ENCODE measurements at regions not wholly inside any gene's neighbourhood (a gene's known extent, or its start where the extent isn't known, plus 50 kb on each side); places are given as distances from the start of the nearest gene placed in this dataset.
A peak's percentile ranks its signal among the peaks of the same experiment; 100 is the strongest.

DNA sequence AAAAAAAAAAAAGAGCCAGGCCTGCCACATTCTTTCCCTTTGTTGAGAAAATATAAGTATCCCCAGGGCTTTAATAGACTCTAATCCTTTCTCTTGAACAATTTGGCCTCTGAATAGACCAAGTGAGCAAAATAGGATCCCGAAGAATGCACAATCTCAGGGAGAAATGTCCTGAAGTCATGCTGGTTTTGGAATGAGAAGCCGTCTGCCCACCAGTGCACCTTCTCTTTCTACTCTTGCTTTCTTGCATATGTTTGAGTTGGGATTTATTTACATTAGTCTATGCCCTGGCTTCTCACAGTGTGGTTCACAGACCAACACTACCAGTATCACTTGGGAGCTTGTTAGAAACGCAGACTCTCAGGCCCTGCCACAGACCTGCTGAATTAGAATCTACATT, 153.0 kb downstream of the ZNF621 start:
- no peak overlapping the region for H2BK12ac ChIP-seq (ENCODE audit: insufficient read length, low read depth, low read length)
- H3K4me1 ChIP-seq (ENCODE audit: insufficient read depth, low read length): peaks cover 3% of the 10 kb centered on the region; the same call in 1 of the 2 replicates
- H3K23ac ChIP-seq (ENCODE audit: insufficient read length, low read depth, low read length): no peak overlapping the region
- H4K5ac ChIP-seq (ENCODE audit: insufficient read length, low read depth, low read length): no peak overlapping the region
- H3K9me3 Mint-ChIP-seq: peaks cover 5 to 13% of the 10 kb centered on the region in 2 experiments; a peak in 3 of 5 replicates
- TF ChIP-seq, protein P1, sequence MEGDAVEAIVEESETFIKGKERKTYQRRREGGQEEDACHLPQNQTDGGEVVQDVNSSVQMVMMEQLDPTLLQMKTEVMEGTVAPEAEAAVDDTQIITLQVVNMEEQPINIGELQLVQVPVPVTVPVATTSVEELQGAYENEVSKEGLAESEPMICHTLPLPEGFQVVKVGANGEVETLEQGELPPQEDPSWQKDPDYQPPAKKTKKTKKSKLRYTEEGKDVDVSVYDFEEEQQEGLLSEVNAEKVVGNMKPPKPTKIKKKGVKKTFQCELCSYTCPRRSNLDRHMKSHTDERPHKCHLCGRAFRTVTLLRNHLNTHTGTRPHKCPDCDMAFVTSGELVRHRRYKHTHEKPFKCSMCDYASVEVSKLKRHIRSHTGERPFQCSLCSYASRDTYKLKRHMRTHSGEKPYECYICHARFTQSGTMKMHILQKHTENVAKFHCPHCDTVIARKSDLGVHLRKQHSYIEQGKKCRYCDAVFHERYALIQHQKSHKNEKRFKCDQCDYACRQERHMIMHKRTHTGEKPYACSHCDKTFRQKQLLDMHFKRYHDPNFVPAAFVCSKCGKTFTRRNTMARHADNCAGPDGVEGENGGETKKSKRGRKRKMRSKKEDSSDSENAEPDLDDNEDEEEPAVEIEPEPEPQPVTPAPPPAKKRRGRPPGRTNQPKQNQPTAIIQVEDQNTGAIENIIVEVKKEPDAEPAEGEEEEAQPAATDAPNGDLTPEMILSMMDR (conservative IDR thresholded peaks at IDR 0.05): no peak
- no peaks in the 10 kb centered on the region for H3K9me3 ChIP-seq (ENCODE audit: control insufficient read depth, low read depth, low read length)
- no peak overlapping the region for H4K8ac ChIP-seq (replicated peaks; ENCODE audit: insufficient read length, low read depth, low read length)
- DNase-seq: no peak
- H4K91ac ChIP-seq (ENCODE audit: insufficient read length, low read depth, low read length): no peak overlapping the region
- no peak overlapping the region for H3K4ac ChIP-seq (ENCODE audit: low read depth, low read length)
- peak overlapping the region in 1 of 3 experiments; percentile 84; a peak in 3 of 7 replicates for H3K27ac Mint-ChIP-seq
- no peak overlapping the region for H2AK5ac ChIP-seq (ENCODE audit: insufficient read length, low read length)
- H3K14ac ChIP-seq (ENCODE audit: insufficient read depth, low read length): no peak overlapping the region
- no CpG with 5 or more reads among the region's 3 CpGs for WGBS (ENCODE audit: extremely low coverage, insufficient read length, low lambda C conversion rate)
- no peaks in the 10 kb centered on the region for H3K79me1 ChIP-seq (ENCODE audit: insufficient read depth, low read depth, low read length, poor library complexity, severe bottlenecking)
- H3T11ph ChIP-seq (ENCODE audit: low read length): no peak overlapping the region
- no peaks in the 10 kb centered on the region for H3K23me2 ChIP-seq (ENCODE audit: insufficient read length, low read depth, low read length, poor library complexity, severe bottlenecking)
- H4K20me1 ChIP-seq (ENCODE audit: control insufficient read depth, insufficient read depth, insufficient read length): no peaks in the 10 kb centered on the region
- H2BK120ac ChIP-seq (ENCODE audit: low read depth, low read length, poor library complexity, severe bottlenecking): no peak overlapping the region
- H3K79me2 ChIP-seq (ENCODE audit: insufficient read depth, low read length): no peaks in the 10 kb centered on the region
- H2BK20ac ChIP-seq (ENCODE audit: low read depth, low read length, poor library complexity, severe bottlenecking): no peak overlapping the region
- peaks cover 15 to 22% of the 10 kb centered on the region in 2 experiments for H3K4me1 Mint-ChIP-seq
- H3K4me2 ChIP-seq (ENCODE audit: insufficient read depth, insufficient read length, low read length): no peak overlapping the region
- no peak overlapping the region for H2BK5ac ChIP-seq (ENCODE audit: insufficient read length, low read length)
- H3K27me3 ChIP-seq (ENCODE audit: insufficient read depth, low read length): no peaks in the 10 kb centered on the region
- H2AFZ ChIP-seq (ENCODE audit: low read length): no peak overlapping the region
- H3K27ac ChIP-seq (ENCODE audit: insufficient read length, low read depth, low read length): no peak overlapping the region
- H3K56ac ChIP-seq (ENCODE audit: insufficient read length, low read depth, low read length): no peak overlapping the region
- no peak overlapping the region for H3K4me3 Mint-ChIP-seq
- peaks cover 0 to 15% (median 2%) of the 10 kb centered on the region in 3 experiments; a peak in 4 of 7 replicates for H3K36me3 Mint-ChIP-seq (ENCODE audit: insufficient read depth in 1 of 3, low read depth in 3 of 3)
- H2BK15ac ChIP-seq (ENCODE audit: low read depth, low read length): no peak overlapping the region
- no peaks in the 10 kb centered on the region for H3K27me3 Mint-ChIP-seq (ENCODE audit: low read depth)
- no peak overlapping the region for H3K18ac ChIP-seq (ENCODE audit: insufficient read length, low read depth, low read length)
- H3K9ac ChIP-seq (ENCODE audit: extremely low read depth, insufficient read length, low read length): no peak overlapping the region

Data from H9 (cell line).